BLaER1 (cell line): ENCODE measurements at regions not wholly inside any gene's neighbourhood (a gene's known extent, or its start where the extent isn't known, plus 50 kb on each side); places are given as distances from the start of the nearest gene placed in this dataset.
"Not testable (repeated sequence)": the region's sequence is repeated elsewhere in the genome, so short reads cannot be mapped to it uniquely, and the experiment has no call there.

Source experiments
- H3K27ac ChIP-seq: shearing (Covaris generic); formaldehyde crosslinking; 2 replicates; pipeline ENCODE4 v1.8.1; 2022
- H3K27me3 ChIP-seq: shearing (Covaris generic); formaldehyde crosslinking; 2 replicates; pipeline ENCODE4 v1.8.1; 2022
- H3K36me3 ChIP-seq: shearing (Covaris generic); formaldehyde crosslinking; 2 replicates; pipeline ENCODE4 v1.8.1; 2022
- H3K4me1 ChIP-seq: shearing (Covaris generic); formaldehyde crosslinking; 2 replicates; pipeline ENCODE4 v1.8.1; 2022
- H3K4me2 ChIP-seq: shearing (Covaris generic); formaldehyde crosslinking; 2 replicates; pipeline ENCODE4 v1.8.1; 2022
- H3K4me3 ChIP-seq: shearing (Covaris generic); formaldehyde crosslinking; 2 replicates; pipeline ENCODE4 v1.8.1; 2022
- H3K9ac ChIP-seq: shearing (Covaris generic); formaldehyde crosslinking; 2 replicates; pipeline ENCODE4 v1.8.1; 2022
- H3K9me3 ChIP-seq: shearing (Covaris generic); formaldehyde crosslinking; 2 replicates; pipeline ENCODE4 v1.8.1; 2022
- H4K20me1 ChIP-seq: shearing (Covaris generic); formaldehyde crosslinking; 2 replicates; pipeline ENCODE4 v1.8.1; 2022
- Cebpa-rat ChIP-seq: shearing (Covaris generic); IDR thresholded peaks from 2 replicates; pipeline ENCODE4 v1.8.1; 2022

GRCh38 chr2:208757364-208757763, 350.8 kb downstream of the PTH2R start:
- H3K27ac ChIP-seq = no peak overlapping the region
- no peak overlapping the region for H3K4me2 ChIP-seq
- H3K27me3 ChIP-seq = no peaks in the 10 kb centered on the region
- H4K20me1 ChIP-seq = no peaks in the 10 kb centered on the region
- H3K9me3 ChIP-seq = no peaks in the 10 kb centered on the region
- no peaks in the 10 kb centered on the region for H3K36me3 ChIP-seq
- H3K9ac ChIP-seq = no peak overlapping the region
- TF ChIP-seq Cebpa-rat = no peak
- H3K4me1 ChIP-seq = no peaks in the 10 kb centered on the region
- H3K4me3 ChIP-seq = no peak overlapping the region

GRCh38 chr2:208773074-208773473, 366.5 kb downstream of the PTH2R start:
- not testable (repeated sequence) for H4K20me1 ChIP-seq, H3K4me1 ChIP-seq, H3K36me3 ChIP-seq, H3K27me3 ChIP-seq, H3K9me3 ChIP-seq, H3K9ac ChIP-seq, H3K4me3 ChIP-seq, H3K4me2 ChIP-seq, H3K27ac ChIP-seq

GRCh38 chr2:208781166-208781565, 374.6 kb downstream of the PTH2R start:
- H3K36me3 ChIP-seq = no peaks in the 10 kb centered on the region

GRCh38 chr2:208782097-208782496, 375.5 kb downstream of the PTH2R start:
- no peaks in the 10 kb centered on the region for H3K27me3 ChIP-seq
- H3K9me3 ChIP-seq = no peaks in the 10 kb centered on the region
- no peak overlapping the region for H3K27ac ChIP-seq

More at GRCh38 chr2:208781166-208781565, 374.6 kb downstream of the PTH2R start:
- no peak for TF ChIP-seq Cebpa-rat
- no peak overlapping the region for H3K27ac ChIP-seq
- no peak overlapping the region for H3K4me2 ChIP-seq
- no peaks in the 10 kb centered on the region for H3K4me1 ChIP-seq
- H3K4me3 ChIP-seq = no peak overlapping the region
- no peak overlapping the region for H3K9ac ChIP-seq
- H3K27me3 ChIP-seq = no peaks in the 10 kb centered on the region
- no peaks in the 10 kb centered on the region for H4K20me1 ChIP-seq
- H3K9me3 ChIP-seq = no peaks in the 10 kb centered on the region

GRCh38 chr2:208783184-208783583, 376.6 kb downstream of the PTH2R start:
- H4K20me1 ChIP-seq = no peaks in the 10 kb centered on the region
- H3K9ac ChIP-seq = no peak overlapping the region
- TF ChIP-seq Cebpa-rat = no peak
- no peaks in the 10 kb centered on the region for H3K9me3 ChIP-seq
- no peaks in the 10 kb centered on the region for H3K36me3 ChIP-seq
- H3K4me3 ChIP-seq = no peak overlapping the region
- H3K4me2 ChIP-seq = no peak overlapping the region
- H3K27me3 ChIP-seq = no peaks in the 10 kb centered on the region
- no peak overlapping the region for H3K27ac ChIP-seq
- H3K4me1 ChIP-seq = no peaks in the 10 kb centered on the region

More at GRCh38 chr2:208782097-208782496, 375.5 kb downstream of the PTH2R start:
- TF ChIP-seq Cebpa-rat = no peak
- Histone ChIP-seq H3K4me1 (no peaks in the 10 kb centered on the region), H3K9ac (no peak overlapping the region), H4K20me1 (no peaks in the 10 kb centered on the region), H3K4me2 (no peak overlapping the region), H3K36me3 (no peaks in the 10 kb centered on the region), H3K4me3 (no peak overlapping the region)

- not testable (repeated sequence) for H3K4me2 ChIP-seq, H3K9me3 ChIP-seq
These were observed 378.2 kb downstream of the PTH2R start for GRCh38 chr2:208784774-208785173.

GRCh38 chr2:208791257-208791656, 384.7 kb downstream of the PTH2R start:
- TF ChIP-seq Cebpa-rat = no peak
- Histone ChIP-seq H3K36me3 (no peaks in the 10 kb centered on the region), H3K27me3 (no peaks in the 10 kb centered on the region), H3K27ac (no peak overlapping the region), H3K4me1 (no peaks in the 10 kb centered on the region), H3K4me2 (no peak overlapping the region), H3K4me3 (no peak overlapping the region), H3K9me3 (no peaks in the 10 kb centered on the region), H3K9ac (no peak overlapping the region), H4K20me1 (no peaks in the 10 kb centered on the region)

More at GRCh38 chr2:208784774-208785173, 378.2 kb downstream of the PTH2R start:
- H3K36me3 ChIP-seq, H3K4me3 ChIP-seq, H3K4me1 ChIP-seq, H3K9ac ChIP-seq, H4K20me1 ChIP-seq, H3K27ac ChIP-seq, H3K27me3 ChIP-seq: not testable (repeated sequence)

- Histone ChIP-seq H3K27ac (no peak overlapping the region), H3K4me3 (no peak overlapping the region), H3K27me3 (no peaks in the 10 kb centered on the region), H3K4me1 (no peaks in the 10 kb centered on the region), H3K4me2 (no peak overlapping the region), H3K9ac (no peak overlapping the region), H3K36me3 (no peaks in the 10 kb centered on the region), H3K9me3 (no peaks in the 10 kb centered on the region), H4K20me1 (no peaks in the 10 kb centered on the region)
- TF ChIP-seq Cebpa-rat = no peak
These were observed 386.2 kb downstream of the PTH2R start for GRCh38 chr2:208792766-208793165.

- no peaks in the 10 kb centered on the region for H3K36me3 ChIP-seq
- no peak for TF ChIP-seq Cebpa-rat
- H3K4me1 ChIP-seq = no peaks in the 10 kb centered on the region
- H3K4me3 ChIP-seq = no peak overlapping the region
- no peak overlapping the region for H3K4me2 ChIP-seq
- H3K9me3 ChIP-seq = no peaks in the 10 kb centered on the region
- H3K27ac ChIP-seq = no peak overlapping the region
- H4K20me1 ChIP-seq = no peaks in the 10 kb centered on the region
- no peaks in the 10 kb centered on the region for H3K27me3 ChIP-seq
- H3K9ac ChIP-seq = no peak overlapping the region
These were observed 386.8 kb downstream of the PTH2R start for GRCh38 chr2:208793434-208793833.

- no peaks in the 10 kb centered on the region for H3K9me3 ChIP-seq
- no peak overlapping the region for H3K4me2 ChIP-seq
- H3K27me3 ChIP-seq = no peaks in the 10 kb centered on the region
These were observed 387.8 kb downstream of the PTH2R start for GRCh38 chr2:208794288-208794975.

GRCh38 chr2:208798698-208799097, 392.1 kb downstream of the PTH2R start:
- no peak for TF ChIP-seq Cebpa-rat
- Histone ChIP-seq H3K4me1 (no peaks in the 10 kb centered on the region), H3K9me3 (no peaks in the 10 kb centered on the region), H3K27ac (no peak overlapping the region), H3K4me2 (no peak overlapping the region), H3K4me3 (no peak overlapping the region), H3K27me3 (no peaks in the 10 kb centered on the region), H3K36me3 (no peaks in the 10 kb centered on the region), H3K9ac (no peak overlapping the region), H4K20me1 (no peaks in the 10 kb centered on the region)

More at GRCh38 chr2:208794288-208794975, 387.8 kb downstream of the PTH2R start:
- Histone ChIP-seq H3K4me1 (no peaks in the 10 kb centered on the region), H3K9ac (no peak overlapping the region), H4K20me1 (no peaks in the 10 kb centered on the region), H3K27ac (no peak overlapping the region), H3K36me3 (no peaks in the 10 kb centered on the region), H3K4me3 (no peak overlapping the region)
- no peak for TF ChIP-seq Cebpa-rat
